NCI-H82 (cell line): ENCODE measurements at regions not wholly inside any gene's neighbourhood (a gene's known extent, or its start where the extent isn't known, plus 50 kb on each side); places are given as distances from the start of the nearest gene placed in this dataset.

Source experiments
- DNase-seq: peaks from one replicate; lab custom pipeline; 2025; lab: John Stamatoyannopoulos, UW

DNA sequence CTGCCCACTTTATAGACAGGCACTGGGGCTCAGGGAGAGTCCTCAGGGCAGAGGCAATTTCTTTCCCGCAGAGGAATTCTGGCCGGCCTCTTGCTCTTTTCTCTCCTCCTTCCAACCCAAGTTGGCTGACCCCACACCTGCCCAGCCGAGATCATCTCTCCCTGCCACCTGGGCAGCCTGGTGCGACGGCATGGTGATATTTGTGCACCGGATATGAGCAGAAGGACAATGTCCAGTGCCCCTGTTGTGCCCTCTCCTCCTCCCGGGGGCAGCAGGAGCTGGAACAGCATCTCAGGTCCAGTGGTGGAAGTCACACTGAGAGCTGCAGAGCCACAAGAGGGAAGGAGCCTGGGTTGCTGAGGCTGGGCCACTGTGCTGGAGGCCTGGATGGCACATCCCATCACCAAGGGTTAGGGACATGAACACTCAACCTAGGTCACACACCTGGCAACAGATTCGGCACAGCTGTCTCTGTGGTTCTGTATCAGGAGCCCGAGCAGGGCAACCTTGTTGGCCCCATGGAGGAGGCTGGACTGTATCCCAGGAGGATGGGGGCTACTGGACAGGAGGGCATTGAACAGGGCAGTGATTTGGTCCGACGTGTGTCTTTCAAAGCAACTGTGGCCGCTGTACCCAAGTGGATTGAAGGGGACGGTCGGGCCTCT lies 57.7 kb upstream of the DIO3 start:
- DNase-seq = no peak

DNA sequence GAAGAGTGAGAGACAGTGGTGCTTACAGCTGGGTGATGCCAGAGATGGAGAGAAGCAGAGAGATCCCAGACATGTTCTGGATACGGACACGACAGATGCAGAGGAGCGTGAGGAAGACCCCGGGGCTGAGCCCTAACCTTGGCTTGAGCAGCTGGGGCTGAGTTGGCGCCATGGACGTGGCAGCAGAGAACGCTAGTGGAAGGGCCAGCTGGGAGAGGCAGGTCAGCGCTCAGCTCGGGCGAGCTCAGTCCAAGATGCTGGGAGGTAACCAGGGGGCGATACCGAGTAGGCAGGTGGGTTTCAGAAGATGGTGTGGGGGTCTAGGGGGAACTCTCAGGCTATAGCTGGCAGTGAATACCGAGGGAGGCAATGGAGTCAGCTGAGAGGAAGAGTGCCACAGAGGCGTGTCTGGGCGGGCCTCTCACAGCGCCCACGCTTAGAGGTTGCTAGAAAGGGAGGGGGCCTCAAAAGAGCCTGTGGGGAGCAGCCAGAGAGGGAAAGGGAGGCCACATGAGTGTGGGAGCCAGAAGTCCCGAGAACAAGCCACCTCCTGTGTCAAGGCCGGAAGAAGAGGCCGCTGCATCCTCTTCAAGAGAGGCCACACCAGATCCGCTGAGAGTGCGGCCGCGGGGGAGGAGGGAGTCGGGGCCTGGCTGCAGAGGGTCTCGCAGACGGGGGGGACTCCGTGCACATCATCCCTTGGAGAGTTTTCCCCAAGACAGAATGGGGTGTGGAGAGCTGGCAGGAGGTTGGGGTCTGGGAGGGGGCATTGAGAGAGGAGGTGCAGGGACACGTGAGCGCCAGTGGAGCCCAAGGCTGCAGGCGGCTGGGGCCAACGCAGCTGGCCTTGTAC lies 57.0 kb upstream of the DIO3 start:
- no peak for DNase-seq

DNA sequence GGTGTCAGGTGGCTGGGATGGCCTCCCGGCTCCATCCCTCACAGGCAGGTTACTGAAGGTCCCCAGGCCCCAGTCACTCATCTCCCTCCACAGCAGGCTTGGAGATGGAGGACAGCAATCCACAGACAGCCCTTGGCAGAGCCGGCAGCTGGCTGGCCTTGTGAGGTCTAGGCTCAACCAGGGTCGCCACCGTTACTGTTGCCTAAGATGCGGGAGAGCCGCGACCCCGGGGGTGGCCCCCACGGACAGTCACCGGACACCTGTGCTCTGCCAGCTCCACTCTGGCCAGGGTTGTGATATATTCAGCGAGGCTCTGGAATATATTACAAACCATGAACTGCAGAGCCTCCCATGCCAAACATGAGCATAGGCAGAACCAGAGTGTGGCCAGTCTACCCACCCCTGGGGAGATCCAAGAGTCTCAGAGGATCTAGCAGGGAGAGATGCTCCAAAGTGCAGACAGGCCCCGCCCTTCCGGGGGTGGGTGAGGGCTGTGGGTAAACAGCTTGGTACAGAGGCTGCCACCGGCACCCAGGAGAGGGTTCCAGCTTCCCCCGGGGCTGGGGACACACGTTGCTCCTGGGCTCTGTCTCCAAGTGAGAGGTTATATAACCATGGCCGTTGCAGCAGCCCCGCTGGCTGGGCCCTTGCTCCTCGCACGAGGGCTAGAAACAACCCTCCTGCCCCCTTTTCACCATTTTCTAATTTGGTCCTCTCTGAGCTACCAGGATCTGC lies 55.9 kb upstream of the DIO3 start:
- DNase-seq = no peak

DNA sequence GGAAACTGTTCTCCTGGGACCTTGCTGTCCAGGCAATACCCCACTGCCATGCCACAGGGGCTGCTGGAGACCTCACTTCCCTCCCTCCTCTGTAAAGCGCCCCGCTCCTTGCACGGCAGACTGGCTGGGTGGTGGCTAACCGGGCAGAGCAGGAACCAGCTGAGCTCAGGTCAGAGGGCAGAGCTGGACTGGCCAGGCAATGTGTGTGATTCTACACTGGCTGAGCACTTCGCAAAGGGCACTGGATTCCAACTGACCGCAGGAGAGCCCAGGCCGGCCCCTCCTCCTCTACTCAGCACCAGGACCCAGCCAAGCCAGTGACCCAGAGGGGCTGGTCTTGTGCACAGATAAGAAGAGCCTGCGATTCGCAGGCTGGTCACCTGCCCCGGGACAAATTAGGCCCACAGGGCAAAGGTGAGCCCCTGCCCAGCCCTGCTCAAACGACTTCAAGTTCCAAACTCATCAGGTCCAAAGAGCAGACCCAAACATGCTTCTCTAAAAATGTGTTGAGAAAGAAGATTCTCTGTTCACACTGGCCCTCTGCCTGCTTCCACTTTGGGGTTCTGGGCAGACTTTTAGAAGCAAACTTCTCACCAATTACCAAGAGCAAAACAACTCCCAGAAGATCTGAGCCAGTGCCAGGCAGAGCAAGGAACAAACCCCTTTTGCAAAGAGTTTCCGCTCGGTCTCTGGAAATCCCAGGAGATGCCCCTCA lies 54.9 kb upstream of the DIO3 start:
- DNase-seq = no peak

DNA sequence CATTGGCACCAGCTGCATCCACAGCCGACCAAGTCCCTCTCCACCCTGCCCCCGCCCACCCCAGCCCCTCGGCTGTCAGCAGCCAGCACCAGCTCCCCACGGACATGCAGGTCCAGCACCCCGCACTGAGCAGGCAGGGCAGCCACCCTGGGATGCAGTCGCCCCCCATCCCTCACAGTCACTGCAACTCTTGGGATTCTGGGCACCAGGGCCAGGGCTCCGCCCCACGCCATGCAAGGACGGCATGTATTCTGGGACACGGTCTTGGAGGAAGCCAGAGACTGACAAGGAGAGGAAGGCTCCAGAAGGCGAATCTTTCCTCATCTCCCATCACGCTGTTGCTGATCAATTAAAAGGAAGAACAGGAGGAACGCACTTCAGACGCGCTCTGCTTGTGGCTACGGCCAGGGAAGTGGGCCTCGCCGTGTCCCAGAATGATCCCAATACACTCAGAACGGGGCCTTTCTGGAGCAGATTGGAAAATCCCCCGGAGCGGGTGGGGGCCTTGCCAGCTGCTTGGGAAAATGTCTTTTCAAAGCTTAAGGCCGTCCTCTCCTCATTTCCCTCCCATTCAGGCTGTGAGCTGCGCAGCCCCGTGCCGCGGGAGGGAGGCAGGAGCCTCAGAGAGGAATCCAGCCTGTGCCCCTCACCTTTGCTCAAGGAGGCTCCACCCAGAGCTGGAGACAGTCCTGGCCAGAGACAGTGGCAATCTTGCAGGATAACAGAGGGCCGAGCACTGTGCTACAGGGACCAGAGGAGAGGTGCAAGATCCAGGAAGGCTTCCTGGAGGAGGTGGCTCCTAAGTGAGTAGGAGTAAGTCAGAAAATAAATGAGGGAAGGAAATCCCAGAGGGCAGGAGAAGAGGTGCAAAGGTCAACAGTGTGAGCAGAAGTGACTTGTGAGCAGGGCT lies 54.1 kb upstream of the DIO3 start:
- peak; percentile 36 for DNase-seq

DNA sequence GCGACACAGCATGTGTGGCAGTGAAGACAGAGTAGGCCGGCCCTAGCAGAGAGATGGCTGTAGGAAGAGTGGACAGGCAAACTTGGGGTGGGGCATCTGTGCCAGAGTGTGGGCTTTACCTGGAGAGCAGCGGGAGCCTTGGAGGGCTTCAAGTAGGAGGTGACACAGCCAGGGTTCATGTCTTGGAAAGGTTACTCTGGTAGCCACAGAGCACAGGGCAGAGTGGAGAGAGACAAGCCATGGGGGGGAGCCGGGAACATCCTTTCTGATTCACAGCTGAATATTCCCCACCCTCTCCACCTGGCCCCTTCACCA lies 53.5 kb upstream of the DIO3 start:
- no peak for DNase-seq

DNA sequence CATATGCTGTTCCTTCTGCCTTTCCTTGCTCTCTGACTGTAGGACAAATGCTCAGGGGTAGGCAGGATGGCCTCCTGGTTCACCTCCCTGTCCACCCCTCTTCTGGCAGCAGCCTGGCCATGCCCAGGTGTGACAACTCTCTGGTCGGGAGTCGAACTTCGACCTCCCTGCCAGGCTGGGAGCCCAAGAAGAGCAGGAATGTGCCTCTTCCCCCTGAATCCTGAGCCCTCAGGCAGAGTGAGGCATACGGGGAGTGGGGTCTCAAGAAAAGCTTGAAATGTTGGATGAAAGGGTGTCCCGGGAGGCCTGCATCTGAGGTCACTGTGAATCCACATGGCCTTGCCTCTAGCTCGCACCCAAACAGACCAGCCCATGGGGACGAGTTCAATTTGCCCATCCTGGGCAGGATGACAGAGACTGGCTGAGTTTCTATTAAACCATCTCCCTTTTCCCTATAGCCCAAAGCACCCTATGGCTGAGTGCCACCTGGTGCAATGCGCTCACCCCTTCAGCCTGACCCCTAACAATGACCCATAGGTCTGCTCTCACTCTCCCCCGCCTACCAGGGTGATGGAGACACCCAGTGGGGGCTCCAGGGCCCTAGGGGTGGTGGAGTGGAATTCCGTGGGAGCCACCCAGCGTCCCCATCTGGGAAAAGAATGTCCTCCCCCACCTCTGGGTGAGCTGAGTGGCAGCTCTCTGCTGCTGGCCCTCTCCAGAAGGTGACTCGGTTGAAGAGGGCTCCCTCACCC lies 52.9 kb upstream of the DIO3 start:
- DNase-seq = no peak

DNA sequence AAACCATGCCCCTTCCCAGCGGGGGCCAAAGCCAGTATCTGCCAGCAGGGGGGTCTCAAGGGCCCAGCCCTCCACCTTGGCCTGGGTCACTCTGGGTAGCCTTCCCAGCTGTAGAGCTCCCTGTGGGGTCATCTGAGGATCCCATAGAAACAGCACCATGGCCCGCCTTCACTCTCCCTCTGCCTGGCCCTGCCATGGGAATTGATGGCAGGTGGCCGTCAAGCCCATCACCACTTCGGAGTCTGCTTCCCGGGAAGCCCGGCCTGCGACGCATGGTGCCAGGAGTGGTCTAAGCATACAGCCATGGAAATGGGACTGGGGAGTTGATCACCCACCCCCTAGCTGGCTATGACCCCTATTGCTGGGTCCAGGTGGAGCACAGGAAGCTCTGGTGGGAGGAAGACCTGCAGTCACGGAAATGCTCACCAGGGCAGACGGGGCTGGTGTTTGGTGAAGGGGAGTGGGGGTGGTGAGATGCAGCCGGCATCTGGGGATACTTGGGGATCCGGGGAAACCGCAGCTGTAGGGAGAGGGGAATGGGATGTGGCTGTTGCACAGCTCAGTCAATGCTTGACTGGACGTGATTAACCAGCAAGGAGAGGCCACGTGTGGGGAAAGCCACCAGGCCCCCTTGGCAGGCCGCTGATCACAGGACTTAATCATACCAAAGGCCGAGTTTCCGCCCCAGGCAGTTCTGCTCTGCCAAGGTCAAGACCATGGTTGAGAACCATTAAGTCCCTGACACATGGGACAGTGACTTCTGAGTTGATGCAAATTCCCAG lies 52.2 kb upstream of the DIO3 start:
- DNase-seq = no peak

DNA sequence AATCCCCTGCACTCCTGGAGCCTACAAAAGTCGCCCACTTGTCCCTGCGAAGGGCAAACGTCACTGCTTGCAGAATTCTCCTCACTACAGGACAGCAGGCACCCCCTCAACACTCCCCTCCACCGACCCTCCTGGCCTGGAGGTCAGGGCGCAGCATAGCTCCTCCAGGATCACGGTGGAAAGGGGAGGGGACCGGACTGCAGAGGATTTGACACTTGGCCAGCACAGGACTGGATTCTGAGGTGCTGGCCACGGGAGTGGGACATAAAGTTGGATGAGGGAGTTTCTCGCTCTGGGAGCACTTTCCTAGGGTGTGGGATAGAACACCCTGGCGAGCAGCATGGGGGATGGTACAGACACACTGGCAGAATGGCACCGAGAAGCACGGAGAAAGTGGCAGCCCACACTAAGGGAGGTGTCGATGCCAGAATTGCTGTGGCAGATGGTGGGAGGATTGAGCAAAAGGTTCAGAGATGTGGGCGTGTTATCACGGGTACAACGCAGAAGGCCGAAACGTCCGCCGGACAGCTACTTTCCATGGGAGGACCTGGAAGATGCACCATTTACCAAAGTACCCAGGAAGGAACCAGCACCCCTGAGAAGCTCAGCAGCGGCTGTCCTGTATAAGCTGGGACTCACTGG lies 51.4 kb upstream of the DIO3 start:
- DNase-seq = no peak

DNA sequence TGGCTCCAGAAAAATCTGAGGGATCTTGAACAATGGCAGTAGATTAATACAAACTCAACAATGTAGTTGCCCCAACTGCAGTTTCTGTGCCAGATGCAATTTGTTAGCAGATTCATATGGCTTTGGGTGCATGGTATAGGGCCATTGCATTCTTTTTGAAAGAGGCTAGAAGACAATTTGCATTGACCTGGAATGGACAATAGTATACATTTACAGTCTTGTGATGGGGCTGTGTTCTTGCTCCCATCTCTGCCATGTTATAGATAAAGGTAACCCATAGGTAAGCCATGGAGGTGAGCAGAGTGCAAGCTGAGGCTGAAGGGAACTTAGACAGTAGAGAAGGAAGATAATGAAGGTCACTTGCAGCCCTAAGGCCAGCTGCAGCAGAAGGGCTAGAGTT lies 50.1 kb upstream of the DIO3 start:
- no peak for DNase-seq
